ENCODE measurements at regions not wholly inside any gene's neighbourhood (a gene's known extent, or its start where the extent isn't known, plus 50 kb on each side); places are given as distances from the start of the nearest gene placed in this dataset.

DNA sequence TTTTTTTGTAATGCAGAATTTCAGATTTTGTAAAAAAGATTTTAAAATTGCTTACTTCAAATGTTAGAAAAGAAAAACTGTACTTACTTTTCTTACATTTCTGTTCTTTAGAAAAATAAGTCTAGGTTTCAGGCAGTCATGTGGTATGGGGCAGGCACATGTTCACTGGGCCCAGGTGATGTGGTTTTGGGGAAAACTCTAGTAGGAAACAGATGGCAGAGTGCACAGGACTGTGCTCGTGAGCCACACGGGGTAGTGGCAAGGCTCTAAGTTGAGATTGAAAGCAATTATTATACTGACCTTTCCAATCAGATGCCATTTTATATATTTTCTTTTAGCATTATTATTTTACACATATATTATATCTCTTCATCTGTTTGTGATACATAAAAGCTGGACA lies 1036.9 kb upstream of the TMEFF2 start:
- TF ChIP-seq, protein P1, sequence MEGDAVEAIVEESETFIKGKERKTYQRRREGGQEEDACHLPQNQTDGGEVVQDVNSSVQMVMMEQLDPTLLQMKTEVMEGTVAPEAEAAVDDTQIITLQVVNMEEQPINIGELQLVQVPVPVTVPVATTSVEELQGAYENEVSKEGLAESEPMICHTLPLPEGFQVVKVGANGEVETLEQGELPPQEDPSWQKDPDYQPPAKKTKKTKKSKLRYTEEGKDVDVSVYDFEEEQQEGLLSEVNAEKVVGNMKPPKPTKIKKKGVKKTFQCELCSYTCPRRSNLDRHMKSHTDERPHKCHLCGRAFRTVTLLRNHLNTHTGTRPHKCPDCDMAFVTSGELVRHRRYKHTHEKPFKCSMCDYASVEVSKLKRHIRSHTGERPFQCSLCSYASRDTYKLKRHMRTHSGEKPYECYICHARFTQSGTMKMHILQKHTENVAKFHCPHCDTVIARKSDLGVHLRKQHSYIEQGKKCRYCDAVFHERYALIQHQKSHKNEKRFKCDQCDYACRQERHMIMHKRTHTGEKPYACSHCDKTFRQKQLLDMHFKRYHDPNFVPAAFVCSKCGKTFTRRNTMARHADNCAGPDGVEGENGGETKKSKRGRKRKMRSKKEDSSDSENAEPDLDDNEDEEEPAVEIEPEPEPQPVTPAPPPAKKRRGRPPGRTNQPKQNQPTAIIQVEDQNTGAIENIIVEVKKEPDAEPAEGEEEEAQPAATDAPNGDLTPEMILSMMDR (IDR thresholded peaks at IDR 0.05; ENCODE audit: control extremely low read depth in 1 of 3, insufficient read depth in 1 of 3, low read depth in 1 of 3, low read length in 3 of 3), result no peak
- no peak for TF ChIP-seq MAFK (IDR thresholded peaks at IDR 0.05; ENCODE audit: low read depth, low read length)
- no peak for TF ChIP-seq CHD2 (IDR thresholded peaks at IDR 0.05; ENCODE audit: low read length)
- no peak for TF ChIP-seq RBBP5 (IDR thresholded peaks at IDR 0.05; ENCODE audit: borderline replicate concordance, low read depth, low read length)
- TF ChIP-seq, protein P2, sequence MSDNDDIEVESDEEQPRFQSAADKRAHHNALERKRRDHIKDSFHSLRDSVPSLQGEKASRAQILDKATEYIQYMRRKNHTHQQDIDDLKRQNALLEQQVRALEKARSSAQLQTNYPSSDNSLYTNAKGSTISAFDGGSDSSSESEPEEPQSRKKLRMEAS (IDR thresholded peaks at IDR 0.05), result no peak
- TF ChIP-seq EP300 (IDR thresholded peaks at IDR 0.05; ENCODE audit: borderline replicate concordance in 1 of 2, low read depth in 2 of 2, low read length in 2 of 2), result no peak
- TF ChIP-seq GABPA (IDR thresholded peaks at IDR 0.05; ENCODE audit: borderline replicate concordance, insufficient read depth, low read length), result no peak
